GM12864 (cell line): ENCODE measurements at regions not wholly inside any gene's neighbourhood (a gene's known extent, or its start where the extent isn't known, plus 50 kb on each side); places are given as distances from the start of the nearest gene placed in this dataset.
"Not testable (repeated sequence)": the region's sequence is repeated elsewhere in the genome, so short reads cannot be mapped to it uniquely, and the experiment has no call there.

Experiments used
- DNase-seq: peaks from one replicate; pipeline ENCODE4 v3.0.0-alpha.2; 2011; ENCODE audit warnings: low read depth
- H3K4me3 ChIP-seq: 2 replicates; pipeline ENCODE4 v1.5.1; 2011; ENCODE audit warnings: mild to moderate bottlenecking, low read depth, low read length, control low read depth
- CTCF ChIP-seq: IDR thresholded peaks from 2 replicates; pipeline ENCODE4 v1.5.1; 2011; ENCODE audit warnings: low read depth, mild to moderate bottlenecking, moderate library complexity, low read length, control low read depth, inconsistent platforms; ENCODE audit errors: missing control alignments

DNA sequence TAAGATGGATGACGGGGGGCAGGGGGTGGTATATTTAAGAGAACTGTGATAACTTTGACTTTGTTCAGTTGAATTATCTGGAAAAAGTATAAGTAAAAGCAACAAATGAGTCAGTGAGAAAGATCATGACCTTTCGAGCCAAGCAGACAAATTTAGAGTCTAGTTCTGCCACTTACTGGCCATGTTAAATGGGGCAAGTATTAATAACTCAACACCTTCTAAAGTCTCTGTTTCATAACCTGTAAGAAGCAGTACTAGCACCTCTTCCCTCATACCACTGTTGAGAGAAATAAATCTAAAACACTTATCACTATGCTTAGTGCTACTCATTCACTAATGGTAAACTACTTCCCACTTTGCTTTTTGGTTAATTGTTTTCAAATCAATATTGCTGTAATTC, 604.4 kb upstream of the LRRN3 start:
- DNase-seq: no peak
- H3K4me3 ChIP-seq: no peak overlapping the region
- no peak for TF ChIP-seq CTCF

DNA sequence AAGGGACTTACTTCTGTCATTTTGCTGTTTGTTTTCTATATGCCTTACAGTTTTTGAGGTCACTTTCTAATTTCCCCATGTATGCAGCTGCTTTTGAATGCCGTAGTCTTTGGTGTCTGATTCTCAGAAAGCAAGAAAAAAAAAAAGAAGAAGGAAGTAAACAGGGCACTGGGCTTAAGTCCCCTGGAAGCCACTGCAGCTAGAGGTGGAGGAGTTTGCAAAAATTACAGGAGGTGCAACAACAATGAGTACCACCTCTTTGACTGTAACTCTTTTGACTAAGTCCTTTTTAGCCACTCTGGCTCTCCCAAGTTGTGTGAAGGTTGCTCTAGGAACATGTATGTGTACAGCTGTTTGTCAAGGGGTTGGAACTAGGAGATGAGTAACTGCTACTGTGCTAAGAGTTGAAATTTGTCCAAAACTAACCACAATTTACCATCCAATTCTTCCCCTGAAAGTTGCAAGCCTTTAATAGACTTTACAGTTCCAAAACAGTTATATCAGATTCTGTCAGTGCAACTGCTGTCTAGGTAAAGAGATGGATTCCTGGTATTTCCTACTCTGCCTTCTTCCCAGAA, 588.0 kb upstream of the LRRN3 start:
- TF ChIP-seq CTCF: no peak
- H3K4me3 ChIP-seq: no peak overlapping the region
- no peak for DNase-seq

DNA sequence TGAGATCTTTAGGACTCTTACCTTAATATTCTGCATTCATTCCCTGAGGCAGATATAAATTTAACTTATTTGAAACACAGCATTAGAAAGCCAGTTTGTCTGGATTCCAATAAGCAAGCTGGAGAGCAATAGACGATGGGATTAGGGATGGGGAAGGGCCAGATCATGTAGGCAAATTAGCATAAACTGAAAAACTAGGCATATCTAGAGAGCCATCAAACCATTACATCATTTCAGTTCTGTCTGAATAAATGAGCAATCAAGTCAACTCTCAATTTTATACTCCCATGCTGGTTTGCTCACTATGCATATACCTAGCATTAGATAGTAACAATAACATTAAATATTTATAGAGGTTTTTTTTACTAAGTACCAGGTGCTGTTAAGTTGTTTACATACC, 583.6 kb upstream of the LRRN3 start:
- no peak for TF ChIP-seq CTCF
- DNase-seq: no peak
- no peak overlapping the region for H3K4me3 ChIP-seq

- no peak for DNase-seq
- TF ChIP-seq CTCF: no peak
- no peak overlapping the region for H3K4me3 ChIP-seq
These were observed 583.1 kb upstream of the LRRN3 start for GRCh38 chr7:110507832-110508231.

GRCh38 chr7:110514975-110515551, 575.9 kb upstream of the LRRN3 start:
- not testable (repeated sequence) for H3K4me3 ChIP-seq, DNase-seq

DNA sequence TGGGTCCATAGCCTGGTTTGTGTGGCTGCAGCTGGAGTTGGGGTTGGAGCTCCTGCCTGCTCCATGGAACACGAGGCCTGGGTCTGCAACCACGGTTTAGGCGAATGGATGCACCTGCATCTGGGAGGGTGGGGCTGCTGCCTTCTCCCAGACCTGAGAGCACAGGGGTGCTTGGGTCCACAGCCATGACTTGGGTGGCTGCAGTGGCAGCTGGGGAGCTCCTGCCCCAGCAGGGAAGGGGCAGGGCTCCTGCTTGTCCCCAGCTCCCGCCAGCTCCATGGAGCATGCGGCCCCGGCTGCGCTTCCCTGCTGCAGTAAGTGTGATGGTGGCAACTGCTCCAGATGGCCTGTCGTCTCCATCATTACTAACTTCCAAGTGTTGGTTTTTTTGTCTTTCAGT, 571.1 kb upstream of the LRRN3 start:
- no peak for DNase-seq
- no peak overlapping the region for H3K4me3 ChIP-seq
- TF ChIP-seq CTCF: no peak

- DNase-seq: no peak
- H3K4me3 ChIP-seq: no peak overlapping the region
- no peak for TF ChIP-seq CTCF
These were observed 569.5 kb upstream of the LRRN3 start for GRCh38 chr7:110521357-110521911.
